Transverse colon (tissue), 4 donors: ENCODE measurements at regions not wholly inside any gene's neighbourhood (a gene's known extent, or its start where the extent isn't known, plus 50 kb on each side); places are given as distances from the start of the nearest gene placed in this dataset.

Source experiments
- EP300 ChIP-seq: sonication (generic); formaldehyde crosslinking; IDR thresholded peaks from one replicate; pipeline ENCODE4 v1.6.1; 2017; ENCODE audit warnings: antibody characterized with exemption, low read depth
- POLR2A ChIP-seq: fragments of 450-650 bp; IDR thresholded peaks from one replicate; pipeline ENCODE4 v1.6.1; 2016; ENCODE audit warnings: antibody characterized with exemption, mild to moderate bottlenecking, moderate library complexity
- POLR2AphosphoS5 ChIP-seq, 3 donors: sonication (generic); formaldehyde crosslinking; IDR thresholded peaks; one replicate each; pipeline ENCODE4 v1.6.1; 2016; ENCODE audit warnings: antibody characterized with exemption in 3 of 3
- TF ChIP-seq, protein P1 (sequence below), 5 experiments: fragments of 200-600 bp in 3 of 5; fragments of 450-650 bp in 2 of 5; sonication (generic) in 3 of 5; IDR thresholded peaks; 1 replicate in 2 of 5; 2 replicates in 3 of 5; pipeline ENCODE4 v1.5.1; 2016 to 2017; ENCODE audit warnings: antibody characterized with exemption in 5 of 5, inconsistent platforms in 3 of 5, mild to moderate bottlenecking in 2 of 5, moderate library complexity in 1 of 5

DNA sequence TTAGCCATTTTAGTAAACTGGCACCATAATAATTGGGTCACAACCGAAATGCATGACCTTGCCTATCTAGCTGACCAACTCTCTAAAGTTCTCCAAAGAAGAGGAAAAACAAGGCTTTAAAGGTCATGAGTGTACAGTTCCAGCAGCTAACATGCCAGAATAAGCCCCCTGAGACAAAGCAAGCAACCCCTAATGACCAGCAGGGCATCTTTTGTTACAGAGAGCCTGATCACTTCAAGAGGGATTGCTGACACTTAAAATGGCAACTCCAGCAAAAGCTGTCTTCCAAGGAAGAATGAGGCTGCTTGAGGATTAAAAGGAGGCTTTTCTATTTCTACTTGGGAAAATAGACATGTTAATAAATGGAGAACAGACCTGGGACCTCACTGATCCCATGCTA is 213.6 kb downstream of the CDC14C start:
- TF ChIP-seq, protein P1, sequence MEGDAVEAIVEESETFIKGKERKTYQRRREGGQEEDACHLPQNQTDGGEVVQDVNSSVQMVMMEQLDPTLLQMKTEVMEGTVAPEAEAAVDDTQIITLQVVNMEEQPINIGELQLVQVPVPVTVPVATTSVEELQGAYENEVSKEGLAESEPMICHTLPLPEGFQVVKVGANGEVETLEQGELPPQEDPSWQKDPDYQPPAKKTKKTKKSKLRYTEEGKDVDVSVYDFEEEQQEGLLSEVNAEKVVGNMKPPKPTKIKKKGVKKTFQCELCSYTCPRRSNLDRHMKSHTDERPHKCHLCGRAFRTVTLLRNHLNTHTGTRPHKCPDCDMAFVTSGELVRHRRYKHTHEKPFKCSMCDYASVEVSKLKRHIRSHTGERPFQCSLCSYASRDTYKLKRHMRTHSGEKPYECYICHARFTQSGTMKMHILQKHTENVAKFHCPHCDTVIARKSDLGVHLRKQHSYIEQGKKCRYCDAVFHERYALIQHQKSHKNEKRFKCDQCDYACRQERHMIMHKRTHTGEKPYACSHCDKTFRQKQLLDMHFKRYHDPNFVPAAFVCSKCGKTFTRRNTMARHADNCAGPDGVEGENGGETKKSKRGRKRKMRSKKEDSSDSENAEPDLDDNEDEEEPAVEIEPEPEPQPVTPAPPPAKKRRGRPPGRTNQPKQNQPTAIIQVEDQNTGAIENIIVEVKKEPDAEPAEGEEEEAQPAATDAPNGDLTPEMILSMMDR (IDR thresholded peaks at IDR 0.05), result no peak
- no peak for TF ChIP-seq POLR2AphosphoS5 (IDR thresholded peaks at IDR 0.05)
- TF ChIP-seq POLR2A, result no peak
- no peak for TF ChIP-seq EP300
